ENCODE measurements at regions not wholly inside any gene's neighbourhood (a gene's known extent, or its start where the extent isn't known, plus 50 kb on each side); places are given as distances from the start of the nearest gene placed in this dataset.

- Mint-ChIP-seq H3K4me3 (ENCODE audit: unreplicated experiment) (no peak overlapping the region), H3K27me3 (ENCODE audit: low read depth, unreplicated experiment) (peaks cover 36% of the 10 kb centered on the region), H3K36me3 (ENCODE audit: low read depth, unreplicated experiment) (no peaks in the 10 kb centered on the region), H3K27ac (ENCODE audit: unreplicated experiment) (no peak overlapping the region), H3K9me3 (ENCODE audit: unreplicated experiment) (no peaks in the 10 kb centered on the region), H3K4me1 (ENCODE audit: low read depth, unreplicated experiment) (peaks cover 9% of the 10 kb centered on the region)
- DNase-seq (ENCODE audit: low read depth) (peak; percentile 44), FAIRE-seq (no peak)
- no peaks in the 10 kb centered on the region for H3K36me3 ChIP-seq (ENCODE audit: insufficient read depth, low read length)
- H3K4me3 ChIP-seq (ENCODE audit: insufficient read depth, low read depth, low read length): no peak overlapping the region
- no peaks in the 10 kb centered on the region for H3K4me1 ChIP-seq (ENCODE audit: insufficient read depth, low read length)
- no peak overlapping the region for H3K27ac ChIP-seq (ENCODE audit: low read depth, low read length)
- H3K4me2 ChIP-seq (ENCODE audit: low read length): no peak overlapping the region
- H2AFZ ChIP-seq (ENCODE audit: low read depth, low read length): no peak overlapping the region
- no peak for TF ChIP-seq EZH2 (IDR thresholded peaks at IDR 0.05; ENCODE audit: insufficient read depth, low read length)
- TF ChIP-seq CTCF (IDR thresholded peaks at IDR 0.05; ENCODE audit: insufficient read depth, low read depth, low read length): no peak
- no peaks in the 10 kb centered on the region for H3K27me3 ChIP-seq (ENCODE audit: insufficient read depth, low read length)
- H3K9ac ChIP-seq (ENCODE audit: low read length): no peak overlapping the region
- H3K9me3 ChIP-seq (ENCODE audit: insufficient read depth, low read depth, low read length): no peaks in the 10 kb centered on the region
- H4K20me1 ChIP-seq (ENCODE audit: insufficient read depth, low read length): no peaks in the 10 kb centered on the region
- no peaks in the 10 kb centered on the region for H3K79me2 ChIP-seq (ENCODE audit: insufficient read depth, low read length)
These were observed 141.9 kb upstream of the TNR start for GRCh38 chr1:175885326-175885725.

- FAIRE-seq: no peak
- H3K27me3 Mint-ChIP-seq (ENCODE audit: low read depth, unreplicated experiment): peaks cover 36% of the 10 kb centered on the region
These were observed 141.0 kb upstream of the TNR start for GRCh38 chr1:175884369-175884768.

More at GRCh38 chr1:175884369-175884768, 141.0 kb upstream of the TNR start:
- no peak overlapping the region for H3K9ac ChIP-seq (ENCODE audit: low read length)
- H4K20me1 ChIP-seq (ENCODE audit: insufficient read depth, low read length): no peaks in the 10 kb centered on the region
- H3K4me1 ChIP-seq (ENCODE audit: insufficient read depth, low read length): no peaks in the 10 kb centered on the region
- Mint-ChIP-seq H3K36me3 (ENCODE audit: low read depth, unreplicated experiment) (peaks cover 2% of the 10 kb centered on the region), H3K27ac (ENCODE audit: unreplicated experiment) (no peak overlapping the region), H3K4me1 (ENCODE audit: low read depth, unreplicated experiment) (peaks cover 9% of the 10 kb centered on the region), H3K4me3 (ENCODE audit: unreplicated experiment) (no peak overlapping the region), H3K9me3 (ENCODE audit: unreplicated experiment) (no peaks in the 10 kb centered on the region)
- H3K79me2 ChIP-seq (ENCODE audit: insufficient read depth, low read length): no peaks in the 10 kb centered on the region
- no peaks in the 10 kb centered on the region for H3K27me3 ChIP-seq (ENCODE audit: insufficient read depth, low read length)
- H3K4me3 ChIP-seq (ENCODE audit: insufficient read depth, low read depth, low read length): no peak overlapping the region
- DNase-seq (ENCODE audit: low read depth): no peak
- no peaks in the 10 kb centered on the region for H3K36me3 ChIP-seq (ENCODE audit: insufficient read depth, low read length)
- no peak overlapping the region for H2AFZ ChIP-seq (ENCODE audit: low read depth, low read length)
- no peak for TF ChIP-seq EZH2 (IDR thresholded peaks at IDR 0.05; ENCODE audit: insufficient read depth, low read length)
- TF ChIP-seq CTCF (IDR thresholded peaks at IDR 0.05; ENCODE audit: insufficient read depth, low read depth, low read length): no peak
- H3K9me3 ChIP-seq (ENCODE audit: insufficient read depth, low read depth, low read length): no peaks in the 10 kb centered on the region
- H3K27ac ChIP-seq (ENCODE audit: low read depth, low read length): no peak overlapping the region
- H3K4me2 ChIP-seq (ENCODE audit: low read length): no peak overlapping the region
